H1 (cell line): ENCODE measurements at regions not wholly inside any gene's neighbourhood (a gene's known extent, or its start where the extent isn't known, plus 50 kb on each side); places are given as distances from the start of the nearest gene placed in this dataset.

ENCODE experiments used
- CTCF ChIA-PET: fragments of 300-600 bp; sonication (Branson Sonifier 250); formaldehyde crosslinking; loops from one replicate; lab custom pipeline; 2021; ENCODE audit not compliant: partially characterized antibody; lab: Charles Lee
- POLR2A ChIA-PET: fragments of 300-600 bp; sonication (Branson Sonifier 250); formaldehyde crosslinking; loops from one replicate; lab custom pipeline; 2021; ENCODE audit warnings: inconsistent platforms; ENCODE audit not compliant: partially characterized antibody; lab: Charles Lee
- DNase-seq, 2 experiments: peaks; one replicate each; pipeline versions ENCODE4 v3.0.0 to v3.0.0-alpha.2; 2010 to 2022; ENCODE audit warnings: low spot score in 2 of 2, low read depth in 1 of 2, mixed read lengths in 1 of 2
- FAIRE-seq: peaks from 2 replicates; lab custom pipeline; 2011; peaks lifted over from hg19 to GRCh38; lab: Jason Lieb, UNC
- H2AFZ ChIP-seq: 2 replicates; pipeline ENCODE4 v1.8.1; 2012; ENCODE audit warnings: low read length, inconsistent platforms
- H2AK5ac ChIP-seq: 2 replicates; pipeline ENCODE4 v1.6.1; 2013; ENCODE audit warnings: low read depth, low read length
- H2BK120ac ChIP-seq: replicated peaks from 2 replicates; pipeline ENCODE3; 2013; ENCODE audit warnings: low read depth, low read length, inconsistent platforms
- H2BK12ac ChIP-seq: 2 replicates; pipeline ENCODE4 v1.6.1; 2013; ENCODE audit warnings: low read depth, low read length
- H2BK15ac ChIP-seq: 2 replicates; pipeline ENCODE4 v1.6.1; 2013; ENCODE audit warnings: low read length
- H2BK20ac ChIP-seq: 2 replicates; pipeline ENCODE4 v1.6.1; 2013; ENCODE audit warnings: low read length
- H2BK5ac ChIP-seq: 2 replicates; pipeline ENCODE4 v1.6.1; 2013; ENCODE audit warnings: low read depth, low read length
- H3K14ac ChIP-seq: 2 replicates; pipeline ENCODE4 v1.6.1; 2013; ENCODE audit warnings: inconsistent platforms; ENCODE audit not compliant: insufficient read length
- H3K18ac ChIP-seq: 2 replicates; pipeline ENCODE4 v1.6.1; 2013; ENCODE audit warnings: low read length; ENCODE audit errors: extremely low read depth
- H3K23ac ChIP-seq: 2 replicates; pipeline ENCODE4 v1.6.1; 2013; ENCODE audit warnings: inconsistent platforms; ENCODE audit not compliant: insufficient read length
- H3K23me2 ChIP-seq: 2 replicates; pipeline ENCODE4 v1.6.1; 2013; ENCODE audit warnings: low read depth, low read length
- H3K27ac ChIP-seq: 2 replicates; pipeline ENCODE4 v1.6.1; 2011; ENCODE audit warnings: low read depth, low read length, inconsistent platforms
- H3K27me3 ChIP-seq, 4 experiments: replicated peaks in 1 of 4; 1 replicate in 1 of 4; 2 replicates in 3 of 4; pipeline versions ENCODE4 v1.6.1 to v1.8.1; 2011 to 2013; ENCODE audit warnings: low read length in 3 of 4, mild to moderate bottlenecking in 3 of 4, inconsistent platforms in 2 of 4, mixed read lengths in 2 of 4, moderate library complexity in 1 of 4; ENCODE audit not compliant: control insufficient read depth in 3 of 4, insufficient read depth in 3 of 4; ENCODE audit errors: extremely low read depth in 1 of 4
- H3K36me3 ChIP-seq, 4 experiments: 2 replicates each; pipeline versions ENCODE4 v1.6.1 to v1.8.1; 2011 to 2013; ENCODE audit warnings: mild to moderate bottlenecking in 4 of 4, low read length in 3 of 4, moderate library complexity in 2 of 4, control low read depth in 1 of 4, inconsistent platforms in 1 of 4; ENCODE audit not compliant: insufficient read depth in 4 of 4, control insufficient read depth in 2 of 4
- H3K4ac ChIP-seq: replicated peaks from 2 replicates; pipeline ENCODE3; 2013; ENCODE audit warnings: low read length, low read depth, mixed read lengths, inconsistent platforms; ENCODE audit not compliant: insufficient read length
- H3K4me1 ChIP-seq, 4 experiments: replicated peaks in 1 of 4; 1 replicate in 1 of 4; 2 replicates in 3 of 4; pipeline versions ENCODE4 v1.6.1 to v1.8.1; 2011 to 2013; ENCODE audit warnings: low read length in 3 of 4, inconsistent platforms in 2 of 4, mixed read lengths in 1 of 4; ENCODE audit not compliant: insufficient read depth in 4 of 4, control insufficient read depth in 3 of 4
- H3K4me2 ChIP-seq, 2 experiments: 2 replicates each; pipeline versions ENCODE4 v1.6.1 to v1.8.1; 2011 to 2013; ENCODE audit warnings: low read depth in 2 of 2, low read length in 2 of 2, control low read depth in 1 of 2, inconsistent platforms in 1 of 2, mild to moderate bottlenecking in 1 of 2; ENCODE audit not compliant: insufficient read depth in 1 of 2
- H3K4me3 ChIP-seq, 4 experiments: fragments of 200-600, 300-600 bp in 1 of 4; sonication (generic), shearing (Covaris generic), sonication (Bioruptor Twin) in 1 of 4; 2 replicates each; pipeline versions ENCODE4 v1.5.1 to v1.8.1; 2011 to 2016; ENCODE audit warnings: low read length in 4 of 4, low read depth in 3 of 4, control low read depth in 2 of 4, inconsistent platforms in 2 of 4, mild to moderate bottlenecking in 2 of 4, mixed read lengths in 1 of 4, moderate library complexity in 1 of 4; ENCODE audit not compliant: insufficient read depth in 2 of 4; ENCODE audit errors: extremely low read depth in 1 of 4
- H3K56ac ChIP-seq: replicated peaks from 2 replicates; pipeline ENCODE3; 2013; ENCODE audit warnings: low read depth, mild to moderate bottlenecking, mixed read lengths, low read length, inconsistent platforms; ENCODE audit not compliant: insufficient read length
- H3K79me1 ChIP-seq: 2 replicates; pipeline ENCODE4 v1.6.1; 2013; ENCODE audit warnings: low read depth, low read length, control low read depth
- H3K79me2 ChIP-seq, 2 experiments: 2 replicates each; pipeline versions ENCODE4 v1.6.1 to v1.8.1; 2012 to 2013; ENCODE audit warnings: low read length in 2 of 2, mild to moderate bottlenecking in 2 of 2, inconsistent platforms in 1 of 2; ENCODE audit not compliant: insufficient read depth in 2 of 2, control insufficient read depth in 1 of 2
- H3K9ac ChIP-seq, 4 experiments: replicated peaks in 1 of 4; 1 replicate in 1 of 4; 2 replicates in 3 of 4; pipeline versions ENCODE4 v1.6.1 to v1.8.1; 2011 to 2013; ENCODE audit warnings: low read depth in 3 of 4, low read length in 3 of 4, control low read depth in 2 of 4, mild to moderate bottlenecking in 2 of 4, moderate library complexity in 2 of 4, inconsistent platforms in 1 of 4; ENCODE audit errors: extremely low read depth in 1 of 4
- H3K9me3 ChIP-seq, 2 experiments: 2 replicates each; pipeline versions ENCODE4 v1.6.1 to v1.8.1; 2012 to 2013; ENCODE audit warnings: mild to moderate bottlenecking in 2 of 2, moderate library complexity in 2 of 2, control low read depth in 1 of 2, inconsistent platforms in 1 of 2, low read depth in 1 of 2, low read length in 1 of 2, mixed read lengths in 1 of 2; ENCODE audit not compliant: insufficient read depth in 2 of 2
- H4K20me1 ChIP-seq, 2 experiments: replicated peaks in 1 of 2; 2 replicates each; pipeline versions ENCODE3 to v1.8.1; 2011 to 2013; ENCODE audit warnings: inconsistent platforms in 2 of 2, low read length in 2 of 2, mild to moderate bottlenecking in 1 of 2; ENCODE audit not compliant: insufficient read depth in 2 of 2, control insufficient read depth in 1 of 2
- H4K5ac ChIP-seq: 2 replicates; pipeline ENCODE4 v1.6.1; 2013; ENCODE audit warnings: low read length, low read depth, mixed read lengths, inconsistent platforms; ENCODE audit not compliant: insufficient read length
- H4K8ac ChIP-seq: 2 replicates; pipeline ENCODE4 v1.8.0; 2013; ENCODE audit warnings: mild to moderate bottlenecking, moderate library complexity, low read length, inconsistent platforms; ENCODE audit not compliant: insufficient read depth; ENCODE audit errors: extremely low read depth
- H4K91ac ChIP-seq: replicated peaks from 2 replicates; pipeline ENCODE3; 2013; ENCODE audit warnings: low read length, mixed read lengths, inconsistent platforms; ENCODE audit not compliant: insufficient read length
- ASH2L ChIP-seq: fragments of 200-600, 300-600 bp; sonication (generic); IDR thresholded peaks from one replicate; pipeline ENCODE4 v1.7.1; 2017; ENCODE audit warnings: low read length
- BRCA1 ChIP-seq: IDR thresholded peaks from 2 replicates; pipeline ENCODE4 v1.6.1; 2012; ENCODE audit warnings: low read depth, low read length, improper control_type of control experiment
- CBX5 ChIP-seq: fragments of 300-800, 300-1000 bp; sonication (generic); IDR thresholded peaks from 2 replicates; pipeline ENCODE4 v1.7.1; 2016; ENCODE audit warnings: antibody characterized with exemption, low read length, low read depth
- EZH2 ChIP-seq: fragments of 200-600 bp; sonication (generic); IDR thresholded peaks from 2 replicates; pipeline ENCODE4 v1.7.1; 2012; ENCODE audit warnings: low read depth, mild to moderate bottlenecking, moderate library complexity, low read length, inconsistent platforms; ENCODE audit not compliant: severe bottlenecking
- GABPA ChIP-seq: IDR thresholded peaks from 2 replicates; pipeline ENCODE4 v1.6.1; 2011; ENCODE audit warnings: mild to moderate bottlenecking, low read length, moderate library complexity, borderline replicate concordance; ENCODE audit not compliant: insufficient read depth
- JUN ChIP-seq: IDR thresholded peaks from 2 replicates; pipeline ENCODE4 v1.6.1; 2011; ENCODE audit warnings: low read depth, mild to moderate bottlenecking, improper control_type of control experiment, low read length
- KDM4A ChIP-seq: IDR thresholded peaks from one replicate; pipeline ENCODE4 v1.7.1; 2012; ENCODE audit warnings: low read depth, mild to moderate bottlenecking, moderate library complexity, low read length, inconsistent platforms; ENCODE audit not compliant: severe bottlenecking
- POLR2A ChIP-seq, 2 experiments: IDR thresholded peaks; 1 replicate in 1 of 2; 2 replicates in 1 of 2; pipeline ENCODE4 v1.6.1; 2011; ENCODE audit warnings: low read depth in 2 of 2, low read length in 2 of 2, mild to moderate bottlenecking in 2 of 2; ENCODE audit errors: control extremely low read depth in 1 of 2
- POLR2AphosphoS5 ChIP-seq: IDR thresholded peaks from 2 replicates; pipeline ENCODE4 v1.6.1; 2011; ENCODE audit warnings: low read depth, low read length
- POU5F1 ChIP-seq: IDR thresholded peaks from 2 replicates; pipeline ENCODE4 v1.6.1; 2011; ENCODE audit warnings: low read depth, mild to moderate bottlenecking, low read length, moderate library complexity
- RFX5 ChIP-seq: IDR thresholded peaks from 2 replicates; pipeline ENCODE4 v1.6.1; 2011; ENCODE audit warnings: low read depth, low read length, improper control_type of control experiment, borderline replicate concordance
- RNF2 ChIP-seq: fragments of 200-900, 300-1000 bp; sonication (generic); IDR thresholded peaks from 2 replicates; pipeline ENCODE4 v1.7.1; 2016; ENCODE audit warnings: borderline replicate concordance, low read depth, mild to moderate bottlenecking, antibody characterized with exemption, low read length; ENCODE audit not compliant: poor library complexity, severe bottlenecking; ENCODE audit errors: missing control alignments
- SUZ12 ChIP-seq: fragments of 200-600 bp; sonication (generic); IDR thresholded peaks from 2 replicates; pipeline ENCODE4 v1.6.1; 2012; ENCODE audit warnings: mild to moderate bottlenecking, inconsistent platforms, low read length, moderate library complexity, mixed read lengths
- TAF1 ChIP-seq: IDR thresholded peaks from 2 replicates; pipeline ENCODE4 v1.6.1; 2011; ENCODE audit warnings: mild to moderate bottlenecking, low read depth, low read length
- TCF12 ChIP-seq: IDR thresholded peaks from 2 replicates; pipeline ENCODE4 v1.6.1; 2011; ENCODE audit warnings: low read depth, mild to moderate bottlenecking, low read length
- TEAD4 ChIP-seq: IDR thresholded peaks from 2 replicates; pipeline ENCODE4 v1.6.1; 2012; ENCODE audit warnings: low read depth, low read length, inconsistent platforms, mixed read lengths
- WGBS, 2 experiments: shearing (Covaris generic) in 1 of 2; methylation state at CpG; one replicate each; pipeline versions ENCODE4 v1.1.6 to v1.1.7; 2013 to 2015; ENCODE audit warnings: low lambda C conversion rate in 2 of 2, mixed read lengths in 2 of 2, inconsistent platforms in 1 of 2, low coverage in 1 of 2, missing lambda C conversion rate in 1 of 2; ENCODE audit not compliant: insufficient replicate concordance in 2 of 2, insufficient coverage in 1 of 2, insufficient read length in 1 of 2; ENCODE audit errors: extremely low coverage in 1 of 2, missing lambda C conversion rate in 1 of 2; 5-methylcytosine and 5-hydroxymethylcytosine counted together

DNA sequence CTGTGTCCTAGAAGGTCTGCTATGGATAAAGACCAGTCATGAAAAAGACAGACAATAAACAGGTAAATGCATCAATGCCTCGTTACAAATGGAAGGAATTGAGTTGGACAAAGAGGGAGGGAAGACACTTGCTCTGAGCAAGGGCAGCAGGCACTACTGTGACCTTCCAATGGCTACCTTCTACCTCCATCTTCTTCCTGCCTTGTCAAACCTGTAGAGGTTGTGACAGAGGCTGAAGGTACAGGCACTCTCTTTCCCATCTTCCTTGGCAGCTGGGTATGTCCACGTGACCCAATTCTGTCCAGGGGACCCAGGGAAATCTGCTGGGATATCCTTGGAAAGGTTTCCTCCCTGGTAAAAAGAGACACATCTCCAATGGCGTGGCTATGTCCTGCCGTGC is 274.8 kb downstream of the TFAP2C start:
- H3K9me3 ChIP-seq: no peaks in the 10 kb centered on the region
- no peak overlapping the region for H3K18ac ChIP-seq
- H3K56ac ChIP-seq: no peak overlapping the region
- no peaks in the 10 kb centered on the region for H3K27me3 ChIP-seq
- no peaks in the 10 kb centered on the region for H3K79me2 ChIP-seq
- H2BK20ac ChIP-seq: no peak overlapping the region
- ChIA-PET CTCF (interaction anchor here (0.9 kb wide), 1 partner anchor 353 kb away, joined by 3 read pairs; no protein-coding TSS in a partner anchor), POLR2A (no interaction called here)
- DNase-seq: no peak
- H3K23ac ChIP-seq: no peak overlapping the region
- no peak overlapping the region for H3K4ac ChIP-seq
- H4K91ac ChIP-seq: no peak overlapping the region
- H3K4me1 ChIP-seq: no peaks in the 10 kb centered on the region
- no peak overlapping the region for H3K4me3 ChIP-seq
- no peaks in the 10 kb centered on the region for H3K23me2 ChIP-seq
- no peak overlapping the region; the same call in 1 of the 2 replicates for H2AK5ac ChIP-seq
- H2BK5ac ChIP-seq: no peak overlapping the region
- H3K27ac ChIP-seq: no peak overlapping the region
- no peak overlapping the region for H3K9ac ChIP-seq
- no peak overlapping the region for H2BK120ac ChIP-seq
- no peak overlapping the region for H2BK12ac ChIP-seq
- no peak overlapping the region for H3K4me2 ChIP-seq
- no peak overlapping the region for H3K14ac ChIP-seq
- no peaks in the 10 kb centered on the region for H3K36me3 ChIP-seq
- no peak overlapping the region for H2BK15ac ChIP-seq
- 94% methylated on average over 4 of the region's 4 CpGs; no CpG with 5 or more reads in 1 of the 2 experiments for WGBS, 2 experiments
- H4K8ac ChIP-seq: no peak overlapping the region
- no peaks in the 10 kb centered on the region for H4K20me1 ChIP-seq
- no peak for FAIRE-seq
- no peak overlapping the region for H2AFZ ChIP-seq
- H4K5ac ChIP-seq: no peak overlapping the region
- no peaks in the 10 kb centered on the region for H3K79me1 ChIP-seq
- TF ChIP-seq ASH2L: no peak
- no peak for TF ChIP-seq TAF1
- no peak for TF ChIP-seq POLR2A (IDR thresholded peaks at IDR 0.05; ENCODE audit: control extremely low read depth in 1 of 2, low read depth in 2 of 2, low read length in 2 of 2)
- TF ChIP-seq JUN: no peak
- TF ChIP-seq KDM4A: no peak
- TF ChIP-seq BRCA1: no peak
- TF ChIP-seq TEAD4: no peak
- TF ChIP-seq RNF2: no peak
- TF ChIP-seq TCF12: no peak
- TF ChIP-seq EZH2: no peak
- no peak for TF ChIP-seq CBX5
- TF ChIP-seq POU5F1: no peak
- no peak for TF ChIP-seq POLR2AphosphoS5
- TF ChIP-seq SUZ12: no peak
- no peak for TF ChIP-seq RFX5
- no peak for TF ChIP-seq GABPA
